Stimulated activated naive CD8-positive, alpha-beta T cell treated with anti-CD3 and anti-CD28 coated beads, Interleukin-15, amount 100 ng/mL, for 72 hours (primary cell): ENCODE measurements at regions not wholly inside any gene's neighbourhood (a gene's known extent, or its start where the extent isn't known, plus 50 kb on each side); places are given as distances from the start of the nearest gene placed in this dataset.

Experiments
- ATAC-seq: fragments of 150-1000 bp; cut with Tn5 transposase; 2 replicates; pipeline ENCODE4 v1.10.0; 2021; ENCODE audit warnings: mild to moderate bottlenecking, moderate library complexity
- DNase-seq, 2 donors: peaks; one replicate each; pipeline ENCODE4 v3.0.0; 2021 to 2022
- H3K27ac Mint-ChIP-seq, 2 donors: one replicate each; pipeline ENCODE4 v1.8.0; 2022; ENCODE audit warnings: mild to moderate bottlenecking in 2 of 2, mixed read lengths in 2 of 2, moderate library complexity in 2 of 2
- H3K27me3 Mint-ChIP-seq: one replicate; pipeline ENCODE4 v1.8.0; 2022; ENCODE audit warnings: mixed read lengths
- H3K4me1 Mint-ChIP-seq: one replicate; pipeline ENCODE4 v1.8.0; 2022; ENCODE audit warnings: mild to moderate bottlenecking, mixed read lengths
- H3K4me3 Mint-ChIP-seq, 2 donors: one replicate each; pipeline ENCODE4 v1.8.0; 2022; ENCODE audit warnings: mild to moderate bottlenecking in 2 of 2, mixed read lengths in 2 of 2, moderate library complexity in 1 of 2
- H3K9me3 Mint-ChIP-seq, 2 donors: one replicate each; pipeline ENCODE4 v1.8.0; 2022; ENCODE audit warnings: mixed read lengths in 2 of 2

GRCh38 chr1:214842856-214843255 is 239.7 kb upstream of the KCNK2 start:
- DNase-seq (no peak), ATAC-seq (no peak)
- Mint-ChIP-seq H3K4me1 (no peaks in the 10 kb centered on the region), H3K4me3 (no peak overlapping the region), H3K27ac (no peak overlapping the region), H3K9me3 (no peaks in the 10 kb centered on the region), H3K27me3 (peaks cover 8% of the 10 kb centered on the region)

GRCh38 chr1:214843281-214843680 is 239.3 kb upstream of the KCNK2 start:
- Mint-ChIP-seq H3K27me3 (peaks cover 8% of the 10 kb centered on the region), H3K4me1 (no peaks in the 10 kb centered on the region), H3K27ac (no peak overlapping the region), H3K4me3 (no peak overlapping the region), H3K9me3 (no peaks in the 10 kb centered on the region)
- ATAC-seq: no peak
- DNase-seq: no peak

- ATAC-seq: no peak
- Mint-ChIP-seq H3K27ac (no peak overlapping the region), H3K4me3 (no peak overlapping the region)
Observed at GRCh38 chr1:214844319-214844718, 238.2 kb upstream of the KCNK2 start.

GRCh38 chr1:214846276-214846675 is 236.3 kb upstream of the KCNK2 start:
- no peak overlapping the region for H3K4me3 Mint-ChIP-seq
- H3K27me3 Mint-ChIP-seq: peaks cover 8% of the 10 kb centered on the region
- no peak overlapping the region for H3K27ac Mint-ChIP-seq
- H3K9me3 Mint-ChIP-seq: no peaks in the 10 kb centered on the region
- no peaks in the 10 kb centered on the region for H3K4me1 Mint-ChIP-seq
- ATAC-seq (no peak), DNase-seq (no peak)

More at GRCh38 chr1:214844319-214844718, 238.2 kb upstream of the KCNK2 start:
- no peaks in the 10 kb centered on the region for H3K9me3 Mint-ChIP-seq
- no peak for DNase-seq
- no peaks in the 10 kb centered on the region for H3K4me1 Mint-ChIP-seq
- H3K27me3 Mint-ChIP-seq: peaks cover 8% of the 10 kb centered on the region

- no peak for DNase-seq
- no peak for ATAC-seq
- H3K4me1 Mint-ChIP-seq: no peaks in the 10 kb centered on the region
- H3K9me3 Mint-ChIP-seq: no peaks in the 10 kb centered on the region
- no peak overlapping the region for H3K27ac Mint-ChIP-seq
- H3K4me3 Mint-ChIP-seq: no peak overlapping the region
- H3K27me3 Mint-ChIP-seq: peaks cover 8% of the 10 kb centered on the region
Observed at GRCh38 chr1:214847071-214847810, 235.3 kb upstream of the KCNK2 start.

- DNase-seq: no peak
- Mint-ChIP-seq H3K27me3 (peaks cover 8% of the 10 kb centered on the region), H3K4me1 (no peaks in the 10 kb centered on the region), H3K9me3 (no peaks in the 10 kb centered on the region), H3K4me3 (no peak overlapping the region), H3K27ac (no peak overlapping the region)
- ATAC-seq: no peak
Observed at GRCh38 chr1:214848101-214848500, 234.4 kb upstream of the KCNK2 start.

GRCh38 chr1:214850432-214851050 is 232.0 kb upstream of the KCNK2 start:
- Mint-ChIP-seq H3K9me3 (no peaks in the 10 kb centered on the region), H3K27me3 (peaks cover 10% of the 10 kb centered on the region)
- ATAC-seq: no peak

GRCh38 chr1:214853340-214853739 is 229.2 kb upstream of the KCNK2 start:
- no peak overlapping the region for H3K27ac Mint-ChIP-seq
- DNase-seq: no peak
- no peaks in the 10 kb centered on the region for H3K9me3 Mint-ChIP-seq
- no peak overlapping the region for H3K4me3 Mint-ChIP-seq
- H3K4me1 Mint-ChIP-seq: no peaks in the 10 kb centered on the region
- peaks cover 10% of the 10 kb centered on the region for H3K27me3 Mint-ChIP-seq
- no peak for ATAC-seq

More at GRCh38 chr1:214850432-214851050, 232.0 kb upstream of the KCNK2 start:
- no peak for DNase-seq
- Mint-ChIP-seq H3K4me3 (no peak overlapping the region), H3K4me1 (no peaks in the 10 kb centered on the region), H3K27ac (no peak overlapping the region)

- H3K4me3 Mint-ChIP-seq: no peak overlapping the region
- no peak overlapping the region for H3K27ac Mint-ChIP-seq
- ATAC-seq (no peak), DNase-seq (no peak)
- peaks cover 10% of the 10 kb centered on the region for H3K27me3 Mint-ChIP-seq
- H3K4me1 Mint-ChIP-seq: no peaks in the 10 kb centered on the region
- no peaks in the 10 kb centered on the region for H3K9me3 Mint-ChIP-seq
Observed at GRCh38 chr1:214854126-214854875, 228.2 kb upstream of the KCNK2 start.

GRCh38 chr1:214856843-214857242 is 225.7 kb upstream of the KCNK2 start:
- ATAC-seq: no peak
- Mint-ChIP-seq H3K4me1 (no peaks in the 10 kb centered on the region), H3K4me3 (no peak overlapping the region), H3K27ac (no peak overlapping the region), H3K9me3 (no peaks in the 10 kb centered on the region), H3K27me3 (peaks cover 10% of the 10 kb centered on the region)
- DNase-seq: no peak

GRCh38 chr1:214857716-214858115 is 224.8 kb upstream of the KCNK2 start:
- H3K9me3 Mint-ChIP-seq: no peaks in the 10 kb centered on the region
- H3K4me3 Mint-ChIP-seq: no peak overlapping the region
- H3K27me3 Mint-ChIP-seq: peaks cover 10% of the 10 kb centered on the region
- no peak overlapping the region for H3K27ac Mint-ChIP-seq
- ATAC-seq (no peak), DNase-seq (no peak)
- H3K4me1 Mint-ChIP-seq: no peaks in the 10 kb centered on the region

GRCh38 chr1:214859647-214860046 is 222.9 kb upstream of the KCNK2 start:
- Mint-ChIP-seq H3K27ac (no peak overlapping the region), H3K27me3 (no peaks in the 10 kb centered on the region), H3K9me3 (no peaks in the 10 kb centered on the region), H3K4me1 (no peaks in the 10 kb centered on the region), H3K4me3 (no peak overlapping the region)
- DNase-seq: no peak
- no peak for ATAC-seq

GRCh38 chr1:214861615-214862014 is 220.9 kb upstream of the KCNK2 start:
- Mint-ChIP-seq H3K9me3 (no peaks in the 10 kb centered on the region), H3K4me3 (no peak overlapping the region)

GRCh38 chr1:214862421-214862820 is 220.1 kb upstream of the KCNK2 start:
- ATAC-seq: no peak
- Mint-ChIP-seq H3K4me3 (no peak overlapping the region), H3K9me3 (no peaks in the 10 kb centered on the region), H3K4me1 (no peaks in the 10 kb centered on the region), H3K27ac (no peak overlapping the region), H3K27me3 (no peaks in the 10 kb centered on the region)
- DNase-seq: no peak

More at GRCh38 chr1:214861615-214862014, 220.9 kb upstream of the KCNK2 start:
- Mint-ChIP-seq H3K4me1 (no peaks in the 10 kb centered on the region), H3K27me3 (no peaks in the 10 kb centered on the region), H3K27ac (no peak overlapping the region)
- no peak for ATAC-seq
- no peak for DNase-seq

GRCh38 chr1:214864896-214865688 is 217.4 kb upstream of the KCNK2 start:
- H3K4me1 Mint-ChIP-seq: no peaks in the 10 kb centered on the region
- no peak for ATAC-seq
- H3K27me3 Mint-ChIP-seq: no peaks in the 10 kb centered on the region
- H3K4me3 Mint-ChIP-seq: no peak overlapping the region
- no peak overlapping the region for H3K27ac Mint-ChIP-seq
- no peak for DNase-seq
- no peaks in the 10 kb centered on the region for H3K9me3 Mint-ChIP-seq
